ENCODE measurements at regions not wholly inside any gene's neighbourhood (a gene's known extent, or its start where the extent isn't known, plus 50 kb on each side); places are given as distances from the start of the nearest gene placed in this dataset.
"Not testable (repeated sequence)": the region's sequence is repeated elsewhere in the genome, so short reads cannot be mapped to it uniquely, and the experiment has no call there.

GRCh38 chr7:16369855-16370254, 51.5 kb downstream of the CRPPA start:
- DNase-seq (ENCODE audit: low spot score) = no peak
- H3K27ac ChIP-seq (ENCODE audit: low read depth in 1 of 2, low read length in 2 of 2) = no peak overlapping the region
- H3K27me3 ChIP-seq (ENCODE audit: control insufficient read depth in 4 of 4, insufficient read depth in 4 of 4, low read length in 3 of 4) = no peaks in the 10 kb centered on the region
- no peak overlapping the region for H3K9ac ChIP-seq (ENCODE audit: low read depth in 1 of 2, low read length in 2 of 2)
- H3K36me3 ChIP-seq (ENCODE audit: control insufficient read depth in 4 of 4, insufficient read depth in 3 of 4, low read depth in 1 of 4, low read length in 3 of 4) = peaks cover 0 to 11% (median 0%) of the 10 kb centered on the region in 4 donors
- TF ChIP-seq EGR1 (IDR thresholded peaks at IDR 0.05; ENCODE audit: low read depth in 2 of 2) (no peak), GABPA (IDR thresholded peaks at IDR 0.05 in 1 of 2, conservative IDR thresholded peaks at IDR 0.05 in 1 of 2) (no peak), FOXA1 (IDR thresholded peaks at IDR 0.05) (no peak), ATF3 (IDR thresholded peaks at IDR 0.05) (no peak), RXRA (IDR thresholded peaks at IDR 0.05) (no peak), CTCF (IDR thresholded peaks at IDR 0.05; ENCODE audit: low read depth, low read length, missing input control) (no peak), HNF4A (conservative IDR thresholded peaks at IDR 0.05) (no peak), NR2F2 (IDR thresholded peaks at IDR 0.05) (no peak), JUND (IDR thresholded peaks at IDR 0.05) (no peak), TAF1 (conservative IDR thresholded peaks at IDR 0.05) (no peak), FOXA2 (IDR thresholded peaks at IDR 0.05) (no peak), SP1 (IDR thresholded peaks at IDR 0.05) (no peak), MAX (IDR thresholded peaks at IDR 0.05) (no peak), YY1 (IDR thresholded peaks at IDR 0.05) (no peak), RAD21 (IDR thresholded peaks at IDR 0.05) (no peak)
- TF ChIP-seq, protein P1, sequence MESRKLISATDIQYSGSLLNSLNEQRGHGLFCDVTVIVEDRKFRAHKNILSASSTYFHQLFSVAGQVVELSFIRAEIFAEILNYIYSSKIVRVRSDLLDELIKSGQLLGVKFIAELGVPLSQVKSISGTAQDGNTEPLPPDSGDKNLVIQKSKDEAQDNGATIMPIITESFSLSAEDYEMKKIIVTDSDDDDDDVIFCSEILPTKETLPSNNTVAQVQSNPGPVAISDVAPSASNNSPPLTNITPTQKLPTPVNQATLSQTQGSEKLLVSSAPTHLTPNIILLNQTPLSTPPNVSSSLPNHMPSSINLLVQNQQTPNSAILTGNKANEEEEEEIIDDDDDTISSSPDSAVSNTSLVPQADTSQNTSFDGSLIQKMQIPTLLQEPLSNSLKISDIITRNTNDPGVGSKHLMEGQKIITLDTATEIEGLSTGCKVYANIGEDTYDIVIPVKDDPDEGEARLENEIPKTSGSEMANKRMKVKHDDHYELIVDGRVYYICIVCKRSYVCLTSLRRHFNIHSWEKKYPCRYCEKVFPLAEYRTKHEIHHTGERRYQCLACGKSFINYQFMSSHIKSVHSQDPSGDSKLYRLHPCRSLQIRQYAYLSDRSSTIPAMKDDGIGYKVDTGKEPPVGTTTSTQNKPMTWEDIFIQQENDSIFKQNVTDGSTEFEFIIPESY (IDR thresholded peaks at IDR 0.05) = no peak
- H3K9me3 ChIP-seq (ENCODE audit: control insufficient read depth in 4 of 4, low read length in 3 of 4) = peaks cover 0 to 3% (median 0%) of the 10 kb centered on the region in 4 donors
- H3K4me1 ChIP-seq (ENCODE audit: control insufficient read depth in 4 of 4, insufficient read depth in 4 of 4, low read length in 3 of 4) = no peaks in the 10 kb centered on the region
- no peak overlapping the region for H3K4me3 ChIP-seq (ENCODE audit: low read depth in 1 of 3, low read length in 3 of 3)

GRCh38 chr7:16369309-16369708, 52.0 kb downstream of the CRPPA start:
- DNase-seq (ENCODE audit: low spot score) = not testable (repeated sequence)

GRCh38 chr7:16368885-16369284, 52.5 kb downstream of the CRPPA start:
- H3K27ac ChIP-seq (ENCODE audit: low read depth in 1 of 2, low read length in 2 of 2) = no peak overlapping the region
- no peak for DNase-seq (ENCODE audit: low spot score)
- H3K36me3 ChIP-seq (ENCODE audit: control insufficient read depth in 4 of 4, insufficient read depth in 3 of 4, low read depth in 1 of 4, low read length in 3 of 4) = peaks cover 0 to 5% (median 0%) of the 10 kb centered on the region in 4 donors
- H3K4me1 ChIP-seq (ENCODE audit: control insufficient read depth in 4 of 4, insufficient read depth in 4 of 4, low read length in 3 of 4) = no peaks in the 10 kb centered on the region
- TF ChIP-seq SP1 (IDR thresholded peaks at IDR 0.05) = no peak
- TF ChIP-seq RAD21 (IDR thresholded peaks at IDR 0.05) = no peak
- TF ChIP-seq TAF1 (conservative IDR thresholded peaks at IDR 0.05) = no peak
- TF ChIP-seq HNF4G (IDR thresholded peaks at IDR 0.05) = no peak
- TF ChIP-seq FOXA2 (IDR thresholded peaks at IDR 0.05) = no peak
- no peak overlapping the region for H3K4me3 ChIP-seq (ENCODE audit: low read depth in 1 of 3, low read length in 3 of 3)
- peaks cover 0 to 3% (median 0%) of the 10 kb centered on the region in 4 donors for H3K9me3 ChIP-seq (ENCODE audit: control insufficient read depth in 4 of 4, low read length in 3 of 4)
- WGBS = 94% methylated on average over 3 of the region's 3 CpGs
- H3K9ac ChIP-seq (ENCODE audit: low read depth in 1 of 2, low read length in 2 of 2) = no peak overlapping the region
- no peaks in the 10 kb centered on the region for H3K27me3 ChIP-seq (ENCODE audit: control insufficient read depth in 4 of 4, insufficient read depth in 4 of 4, low read length in 3 of 4)

More at GRCh38 chr7:16369309-16369708, 52.0 kb downstream of the CRPPA start:
- H3K36me3 ChIP-seq (ENCODE audit: control insufficient read depth in 4 of 4, insufficient read depth in 3 of 4, low read depth in 1 of 4, low read length in 3 of 4); H3K9ac ChIP-seq (ENCODE audit: low read depth in 1 of 2, low read length in 2 of 2); H3K4me3 ChIP-seq (ENCODE audit: low read depth in 1 of 3, low read length in 3 of 3); H3K27me3 ChIP-seq (ENCODE audit: control insufficient read depth in 4 of 4, insufficient read depth in 4 of 4, low read length in 3 of 4); H3K4me1 ChIP-seq (ENCODE audit: control insufficient read depth in 4 of 4, insufficient read depth in 4 of 4, low read length in 3 of 4); H3K27ac ChIP-seq (ENCODE audit: low read depth in 1 of 2, low read length in 2 of 2); H3K9me3 ChIP-seq (ENCODE audit: control insufficient read depth in 4 of 4, low read length in 3 of 4): not testable (repeated sequence)
- 70% methylated on average over 2 of the region's 2 CpGs for WGBS

All from liver (tissue), 8 donors.